RWPE2 (cell line): ENCODE measurements at regions not wholly inside any gene's neighbourhood (a gene's known extent, or its start where the extent isn't known, plus 50 kb on each side); places are given as distances from the start of the nearest gene placed in this dataset.

Experiments used
- ATAC-seq: fragments of 200-7000 bp; cut with Tn5 transposase; 3 replicates; pipeline ENCODE4 v1.9.1; 2021; ENCODE audit warnings: low read depth
- DNase-seq: peaks from one replicate; pipeline ENCODE4 v3.0.0-alpha.2; 2020; ENCODE audit warnings: low spot score
- H3K27ac ChIP-seq: fragments of 450-650 bp; 2 replicates; pipeline ENCODE4 v1.5.1; 2017; ENCODE audit warnings: mild to moderate bottlenecking; ENCODE audit not compliant: poor library complexity, severe bottlenecking
- H3K27me3 ChIP-seq: fragments of 250-450 bp; sonication (Bioruptor Pico); 2 replicates; pipeline ENCODE4 v1.5.1; 2021; ENCODE audit warnings: mild to moderate bottlenecking, moderate library complexity; ENCODE audit not compliant: insufficient read depth, poor library complexity, severe bottlenecking
- H3K36me3 ChIP-seq: fragments of 250-450 bp; sonication (Bioruptor Pico); 2 replicates; pipeline ENCODE4 v1.5.1; 2020; ENCODE audit warnings: low read depth, mild to moderate bottlenecking, moderate library complexity
- H3K4me1 ChIP-seq: fragments of 250-450 bp; sonication (Bioruptor Pico); 2 replicates; pipeline ENCODE4 v1.5.1; 2021; ENCODE audit warnings: mild to moderate bottlenecking, moderate library complexity; ENCODE audit not compliant: insufficient read depth, poor library complexity, severe bottlenecking
- H3K4me3 ChIP-seq: fragments of 250-450 bp; sonication (Bioruptor Pico); 2 replicates; pipeline ENCODE4 v1.5.1; 2021; ENCODE audit warnings: mild to moderate bottlenecking, moderate library complexity; ENCODE audit not compliant: severe bottlenecking
- H3K9me3 ChIP-seq: fragments of 250-450 bp; sonication (Bioruptor Pico); 2 replicates; pipeline ENCODE4 v1.5.1; 2021; ENCODE audit warnings: mild to moderate bottlenecking, moderate library complexity; ENCODE audit not compliant: severe bottlenecking
- TF ChIP-seq, protein P1 (sequence below): fragments of 450-650 bp; IDR thresholded peaks from one replicate; pipeline ENCODE4 v1.5.1; 2017; ENCODE audit warnings: mild to moderate bottlenecking, moderate library complexity; ENCODE audit not compliant: poor library complexity, severe bottlenecking

DNA sequence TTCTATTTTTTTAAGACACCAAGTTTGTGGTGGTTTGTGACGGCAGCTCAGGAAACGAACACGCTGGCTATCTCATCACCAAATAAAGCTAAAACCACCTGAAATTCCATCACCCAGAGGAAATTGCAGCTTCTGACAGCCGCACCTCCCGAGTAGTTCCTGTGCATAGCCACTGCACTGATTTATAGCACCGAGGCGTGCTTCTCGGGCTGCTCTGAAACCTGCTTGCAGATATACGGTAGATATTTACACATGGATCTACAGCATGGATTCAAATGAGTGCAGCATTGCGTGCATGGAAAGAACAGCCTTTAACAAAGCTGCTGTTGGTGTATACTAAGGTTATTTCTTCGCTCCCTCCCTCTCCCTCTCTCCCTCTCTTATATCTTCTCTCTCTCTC, 153.8 kb downstream of the PHF2 start:
- H3K4me1 ChIP-seq = no peaks in the 10 kb centered on the region
- peaks cover 33% of the 10 kb centered on the region for H3K27me3 ChIP-seq
- no peak overlapping the region for H3K27ac ChIP-seq
- H3K4me3 ChIP-seq = no peak overlapping the region
- ATAC-seq = no peak
- DNase-seq = no peak
- peaks cover 7% of the 10 kb centered on the region for H3K9me3 ChIP-seq
- no peaks in the 10 kb centered on the region for H3K36me3 ChIP-seq
- TF ChIP-seq, protein P1, sequence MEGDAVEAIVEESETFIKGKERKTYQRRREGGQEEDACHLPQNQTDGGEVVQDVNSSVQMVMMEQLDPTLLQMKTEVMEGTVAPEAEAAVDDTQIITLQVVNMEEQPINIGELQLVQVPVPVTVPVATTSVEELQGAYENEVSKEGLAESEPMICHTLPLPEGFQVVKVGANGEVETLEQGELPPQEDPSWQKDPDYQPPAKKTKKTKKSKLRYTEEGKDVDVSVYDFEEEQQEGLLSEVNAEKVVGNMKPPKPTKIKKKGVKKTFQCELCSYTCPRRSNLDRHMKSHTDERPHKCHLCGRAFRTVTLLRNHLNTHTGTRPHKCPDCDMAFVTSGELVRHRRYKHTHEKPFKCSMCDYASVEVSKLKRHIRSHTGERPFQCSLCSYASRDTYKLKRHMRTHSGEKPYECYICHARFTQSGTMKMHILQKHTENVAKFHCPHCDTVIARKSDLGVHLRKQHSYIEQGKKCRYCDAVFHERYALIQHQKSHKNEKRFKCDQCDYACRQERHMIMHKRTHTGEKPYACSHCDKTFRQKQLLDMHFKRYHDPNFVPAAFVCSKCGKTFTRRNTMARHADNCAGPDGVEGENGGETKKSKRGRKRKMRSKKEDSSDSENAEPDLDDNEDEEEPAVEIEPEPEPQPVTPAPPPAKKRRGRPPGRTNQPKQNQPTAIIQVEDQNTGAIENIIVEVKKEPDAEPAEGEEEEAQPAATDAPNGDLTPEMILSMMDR = no peak
